SK-N-MC (cell line): ENCODE measurements at regions not wholly inside any gene's neighbourhood (a gene's known extent, or its start where the extent isn't known, plus 50 kb on each side); places are given as distances from the start of the nearest gene placed in this dataset.

ENCODE experiments used
- EZH2 ChIP-seq: fragments of 200-600 bp; sonication (generic); IDR thresholded peaks from one replicate; pipeline ENCODE4 v1.6.1; 2017; ENCODE audit warnings: antibody characterized with exemption
- FOXP2 ChIP-seq: optimal IDR thresholded peaks from 2 replicates; pipeline ENCODE3; 2011; ENCODE audit warnings: mild to moderate bottlenecking, moderate library complexity; ENCODE audit not compliant: insufficient read depth; ENCODE audit errors: extremely low read length, control extremely low read depth
- POLR2AphosphoS5 ChIP-seq: IDR thresholded peaks from 2 replicates; pipeline ENCODE4 v1.6.1; 2012; ENCODE audit warnings: mild to moderate bottlenecking, low read depth, low read length, borderline replicate concordance

DNA sequence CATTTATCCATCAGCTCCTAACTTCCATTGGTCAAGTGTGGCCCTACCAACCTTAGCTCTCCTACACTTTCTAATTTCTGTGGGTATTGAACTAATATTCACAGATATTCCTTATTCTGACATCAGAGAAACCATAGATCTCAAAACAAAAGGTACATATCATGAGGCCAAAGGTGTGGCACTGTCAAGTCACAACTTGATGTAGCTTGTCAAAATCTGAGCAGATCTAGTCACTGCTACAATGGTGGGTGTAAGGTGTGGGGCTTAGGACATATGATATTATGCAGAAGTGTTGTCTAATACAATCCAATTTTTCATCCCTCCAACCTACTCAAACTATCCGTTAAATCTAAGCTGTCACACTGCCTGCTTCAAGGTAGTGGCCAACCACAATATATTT is 114.0 kb upstream of the FAR2 start:
- TF ChIP-seq POLR2AphosphoS5 (no peak), EZH2 (no peak), FOXP2 (no peak)
